Epithelial cell of esophagus (primary cell): ENCODE measurements at regions not wholly inside any gene's neighbourhood (a gene's known extent, or its start where the extent isn't known, plus 50 kb on each side); places are given as distances from the start of the nearest gene placed in this dataset.
A peak's percentile ranks its signal among the peaks of the same experiment; 100 is the strongest.

Source experiments
- DNase-seq: peaks from one replicate; pipeline ENCODE4 v3.0.0; 2010; ENCODE audit warnings: low read depth
- H3K4me3 ChIP-seq: 2 replicates; pipeline ENCODE4 v1.5.1; 2011; ENCODE audit warnings: mild to moderate bottlenecking, low read length, control low read depth
- TF ChIP-seq, protein P1 (sequence below): IDR thresholded peaks from 2 replicates; pipeline ENCODE4 v1.5.1; 2011; ENCODE audit warnings: low read depth, mild to moderate bottlenecking, low read length, control low read depth, inconsistent platforms; ENCODE audit not compliant: insufficient read depth; ENCODE audit errors: missing control alignments

DNA sequence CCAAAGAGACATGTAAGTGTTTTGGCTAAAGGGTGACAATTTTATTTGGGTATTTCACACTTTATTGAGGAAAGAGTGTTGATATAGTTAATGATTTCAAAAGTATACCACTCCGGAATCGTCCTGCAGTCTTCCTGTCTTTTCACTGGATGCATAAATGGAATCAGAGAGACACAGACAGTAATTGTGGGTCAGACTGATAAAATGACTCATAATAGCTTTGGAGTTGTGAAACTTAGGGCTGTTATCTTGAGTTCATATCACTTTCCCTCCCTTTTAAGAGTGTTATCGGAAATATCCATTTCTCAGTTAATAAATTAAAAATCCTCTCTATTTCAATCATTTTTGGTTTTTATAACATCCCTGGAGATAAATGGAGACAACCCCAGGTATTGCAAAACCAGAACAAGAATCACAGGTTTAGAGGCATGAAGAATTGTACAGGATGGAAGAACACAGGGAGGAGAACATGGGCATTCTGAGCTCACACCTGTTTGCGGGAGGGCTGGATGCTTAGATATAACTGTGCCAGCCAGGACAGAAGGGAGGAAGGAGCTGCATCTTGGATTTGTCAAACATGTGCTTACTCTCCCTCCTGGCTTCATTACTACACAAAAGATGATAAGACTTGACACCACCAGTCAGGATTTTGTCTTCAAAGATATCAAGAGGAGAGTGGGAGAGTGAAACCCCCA is 185.4 kb downstream of the LMO4 start:
- DNase-seq: peak; percentile 13
- TF ChIP-seq, protein P1, sequence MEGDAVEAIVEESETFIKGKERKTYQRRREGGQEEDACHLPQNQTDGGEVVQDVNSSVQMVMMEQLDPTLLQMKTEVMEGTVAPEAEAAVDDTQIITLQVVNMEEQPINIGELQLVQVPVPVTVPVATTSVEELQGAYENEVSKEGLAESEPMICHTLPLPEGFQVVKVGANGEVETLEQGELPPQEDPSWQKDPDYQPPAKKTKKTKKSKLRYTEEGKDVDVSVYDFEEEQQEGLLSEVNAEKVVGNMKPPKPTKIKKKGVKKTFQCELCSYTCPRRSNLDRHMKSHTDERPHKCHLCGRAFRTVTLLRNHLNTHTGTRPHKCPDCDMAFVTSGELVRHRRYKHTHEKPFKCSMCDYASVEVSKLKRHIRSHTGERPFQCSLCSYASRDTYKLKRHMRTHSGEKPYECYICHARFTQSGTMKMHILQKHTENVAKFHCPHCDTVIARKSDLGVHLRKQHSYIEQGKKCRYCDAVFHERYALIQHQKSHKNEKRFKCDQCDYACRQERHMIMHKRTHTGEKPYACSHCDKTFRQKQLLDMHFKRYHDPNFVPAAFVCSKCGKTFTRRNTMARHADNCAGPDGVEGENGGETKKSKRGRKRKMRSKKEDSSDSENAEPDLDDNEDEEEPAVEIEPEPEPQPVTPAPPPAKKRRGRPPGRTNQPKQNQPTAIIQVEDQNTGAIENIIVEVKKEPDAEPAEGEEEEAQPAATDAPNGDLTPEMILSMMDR: no peak
- no peak overlapping the region for H3K4me3 ChIP-seq

DNA sequence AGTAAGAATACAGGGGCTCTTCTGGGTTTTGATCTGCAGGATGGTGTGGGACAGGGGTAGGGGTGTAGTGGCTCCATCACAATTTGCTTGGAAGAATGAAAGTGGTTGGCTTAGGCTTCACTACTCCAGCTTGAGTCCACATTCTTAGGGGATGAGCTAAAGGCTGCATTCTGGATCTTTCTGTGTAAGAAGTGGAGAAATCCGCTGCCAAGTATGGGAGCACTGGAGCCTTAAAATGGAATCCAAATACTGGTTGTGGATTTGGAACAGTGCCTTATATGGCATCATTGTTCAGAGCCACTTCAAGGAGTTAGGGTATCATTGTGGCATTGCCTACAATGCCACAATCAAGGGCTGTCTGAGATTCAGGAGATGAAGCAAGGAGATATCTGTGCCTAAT is 187.1 kb downstream of the LMO4 start:
- DNase-seq: no peak
- no peak overlapping the region for H3K4me3 ChIP-seq
- TF ChIP-seq, protein P1: no peak

DNA sequence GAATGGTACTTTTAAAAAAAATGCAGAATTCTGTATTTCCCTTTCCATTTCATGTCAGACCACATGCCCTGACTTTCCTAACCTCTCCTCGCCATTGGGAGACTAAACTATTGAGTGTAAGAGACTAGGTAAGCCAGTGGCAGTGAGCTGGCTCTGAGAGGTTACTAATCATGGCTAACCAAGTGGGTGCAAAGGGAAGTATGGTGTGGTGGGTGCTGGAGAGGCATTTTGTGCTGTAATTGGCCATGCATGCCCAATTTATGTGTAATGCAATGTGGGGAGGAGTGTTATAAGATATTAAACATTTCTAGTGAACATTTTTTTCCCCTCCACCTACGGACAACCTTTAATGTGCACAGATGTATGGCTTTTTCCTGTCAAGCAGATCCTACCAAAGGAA is 190.1 kb downstream of the LMO4 start:
- DNase-seq: no peak
- TF ChIP-seq, protein P1: no peak
- no peak overlapping the region for H3K4me3 ChIP-seq

DNA sequence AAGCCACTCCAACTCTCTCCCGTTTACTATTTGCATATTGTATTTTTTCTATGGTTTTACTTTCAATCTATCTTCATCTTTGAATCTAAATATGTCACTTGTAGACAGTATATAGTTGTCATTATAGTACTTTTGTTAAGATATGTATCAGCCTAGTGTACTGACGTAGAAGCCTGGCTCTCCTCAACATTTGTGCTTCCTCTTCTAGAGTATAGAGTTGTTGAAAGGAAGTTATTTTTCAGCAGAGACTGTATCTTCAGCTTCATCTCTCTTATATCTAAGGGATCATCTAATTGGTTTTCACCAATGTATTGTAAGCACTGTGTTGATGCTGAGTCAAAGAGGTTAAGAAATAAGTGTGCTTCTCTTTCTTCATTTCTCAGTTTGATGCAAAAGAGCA is 192.8 kb downstream of the LMO4 start:
- H3K4me3 ChIP-seq: no peak overlapping the region
- TF ChIP-seq, protein P1: no peak
- DNase-seq: no peak

DNA sequence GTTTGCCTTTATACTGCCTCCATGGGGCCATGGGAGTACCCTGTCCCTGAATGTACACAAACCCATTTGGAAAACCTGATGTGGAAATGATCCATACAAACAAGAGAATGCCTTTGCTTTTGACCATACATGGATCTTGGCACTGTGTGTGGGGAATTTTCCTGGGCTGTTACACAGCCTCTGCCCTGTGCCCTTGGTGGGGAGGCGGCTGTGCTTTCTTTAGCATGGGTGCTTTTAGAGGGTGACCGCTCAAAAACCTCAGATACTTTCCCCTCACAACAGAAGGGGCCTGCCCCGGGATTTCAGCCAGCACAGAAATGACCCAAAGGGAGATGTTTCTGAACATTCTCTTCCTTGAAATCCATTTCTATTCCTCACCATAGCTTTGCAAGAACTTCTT is 194.8 kb downstream of the LMO4 start:
- no peak for DNase-seq
- no peak overlapping the region for H3K4me3 ChIP-seq
- TF ChIP-seq, protein P1: no peak

DNA sequence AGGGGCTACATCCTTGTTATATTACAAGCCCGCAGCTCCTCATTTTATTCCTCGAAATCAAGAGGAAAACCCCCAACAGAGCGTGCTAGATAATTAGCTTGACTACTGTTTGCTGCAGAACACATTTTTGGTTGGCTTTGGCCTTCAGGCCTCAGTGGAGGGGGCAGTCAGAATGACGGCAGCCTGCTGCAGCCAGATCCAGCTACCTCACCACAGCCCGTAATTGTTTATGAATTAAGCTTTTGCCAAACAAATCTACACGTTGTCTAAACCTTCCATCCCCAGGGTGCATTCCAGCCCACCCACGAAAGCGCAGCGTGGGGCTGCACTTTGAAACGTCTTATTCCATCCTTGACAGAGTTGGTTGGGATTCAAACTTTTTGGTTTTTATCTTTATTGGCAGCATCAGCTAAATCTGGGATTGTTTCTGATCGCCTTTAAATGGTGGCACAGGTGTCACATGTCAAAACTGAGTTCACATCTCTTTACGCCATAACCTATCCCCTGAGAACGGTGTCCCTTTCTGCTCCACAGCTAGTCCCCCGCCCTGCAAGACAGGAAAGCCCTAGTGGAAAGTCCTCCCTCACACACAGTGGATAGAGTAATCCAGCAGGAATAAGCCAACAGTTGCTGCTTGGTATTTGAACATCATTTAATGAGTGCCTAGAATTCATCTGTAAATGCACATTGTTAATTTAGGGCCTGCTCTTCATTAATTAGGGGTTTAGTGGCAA is 195.5 kb downstream of the LMO4 start:
- no peak for DNase-seq
- TF ChIP-seq, protein P1: no peak

More for the DNA sequence above, 195.5 kb downstream of the LMO4 start:
- no peak overlapping the region for H3K4me3 ChIP-seq
